ENCODE measurements at regions not wholly inside any gene's neighbourhood (a gene's known extent, or its start where the extent isn't known, plus 50 kb on each side); places are given as distances from the start of the nearest gene placed in this dataset.
A peak's percentile ranks its signal among the peaks of the same experiment; 100 is the strongest.

- no peaks in the 10 kb centered on the region for H3K36me3 ChIP-seq
Measured at GRCh38 chr9:118918180-118918579, 451.1 kb downstream of the BRINP1 start.

DNA sequence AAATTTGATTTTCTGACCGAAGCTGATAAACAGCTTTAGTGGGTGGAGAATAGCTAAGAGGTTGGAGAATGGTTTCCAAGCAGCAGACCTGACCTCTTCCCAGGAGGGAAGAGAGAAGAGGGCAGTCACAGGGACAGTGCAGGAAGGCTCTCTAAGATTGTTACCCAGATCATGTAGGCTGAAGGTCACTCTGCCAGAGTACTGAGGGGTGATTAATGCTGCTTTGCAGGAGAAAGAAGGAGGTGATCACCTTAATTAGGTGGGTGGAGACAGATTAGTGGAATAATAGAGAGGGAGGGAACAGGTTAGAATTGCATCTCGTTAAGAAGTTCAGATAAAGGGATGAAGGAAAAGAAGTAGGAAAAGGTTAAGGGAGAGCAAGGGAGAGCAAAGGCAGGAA is 440.5 kb downstream of the BRINP1 start:
- H3K9me3 ChIP-seq, result no peaks in the 10 kb centered on the region
- no peaks in the 10 kb centered on the region for H3K36me3 ChIP-seq
- H3K27me3 ChIP-seq, result no peaks in the 10 kb centered on the region
- no peak overlapping the region for H3K4me3 ChIP-seq
- DNase-seq, result no peak

More at GRCh38 chr9:118918180-118918579, 451.1 kb downstream of the BRINP1 start:
- H3K4me3 ChIP-seq, result no peak overlapping the region
- no peaks in the 10 kb centered on the region for H3K27me3 ChIP-seq
- no peak for DNase-seq
- H3K9me3 ChIP-seq, result peaks cover 1% of the 10 kb centered on the region

DNA sequence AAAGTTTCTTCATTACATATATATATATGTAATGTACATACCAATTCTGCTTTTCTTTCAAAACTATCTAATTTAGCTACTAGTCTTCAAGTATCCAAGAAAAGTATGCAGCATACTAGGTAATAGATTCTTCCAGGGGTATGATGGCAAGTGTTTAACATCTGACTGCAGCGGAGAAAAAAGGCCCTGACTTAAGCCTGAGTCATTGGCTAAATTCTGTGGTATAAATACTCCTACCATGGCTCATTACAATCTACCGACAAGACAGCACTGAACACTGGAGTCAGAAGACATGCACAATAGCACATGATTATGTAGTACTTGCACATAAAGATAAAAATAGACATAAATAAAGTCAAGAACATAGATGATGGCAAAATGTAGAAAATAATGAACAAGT is 439.9 kb downstream of the BRINP1 start:
- no peaks in the 10 kb centered on the region for H3K27me3 ChIP-seq
- peak; percentile 32 for DNase-seq
- H3K4me3 ChIP-seq, result no peak overlapping the region
- no peaks in the 10 kb centered on the region for H3K9me3 ChIP-seq
- no peaks in the 10 kb centered on the region for H3K36me3 ChIP-seq

DNA sequence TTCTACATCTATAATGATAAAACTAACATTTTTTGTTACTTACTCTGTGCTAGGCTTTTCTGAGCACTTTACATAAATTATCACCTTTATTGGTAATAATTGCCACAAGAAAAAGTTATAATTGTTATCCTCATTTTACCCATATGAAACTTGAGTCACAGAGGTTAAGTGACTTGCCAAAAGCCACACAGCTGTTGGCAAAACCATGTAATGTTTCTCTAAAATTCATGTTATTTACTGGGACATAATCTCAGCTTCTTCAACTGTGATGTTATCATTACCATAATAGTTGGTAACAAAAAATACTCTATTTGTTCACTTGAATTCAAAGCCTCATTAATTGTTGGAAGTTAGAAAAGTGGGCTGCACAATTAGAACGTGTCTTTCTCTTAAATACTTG is 437.3 kb downstream of the BRINP1 start:
- H3K9me3 ChIP-seq, result no peaks in the 10 kb centered on the region

GRCh38 chr9:118938581-118938980 is 430.7 kb downstream of the BRINP1 start:
- H3K27me3 ChIP-seq, result no peaks in the 10 kb centered on the region
- DNase-seq, result no peak
- H3K36me3 ChIP-seq, result no peaks in the 10 kb centered on the region
- H3K4me3 ChIP-seq, result no peak overlapping the region
- no peaks in the 10 kb centered on the region for H3K9me3 ChIP-seq

More for the DNA sequence above, 437.3 kb downstream of the BRINP1 start:
- no peaks in the 10 kb centered on the region for H3K27me3 ChIP-seq
- no peaks in the 10 kb centered on the region for H3K36me3 ChIP-seq
- H3K4me3 ChIP-seq, result no peak overlapping the region
- no peak for DNase-seq

DNA sequence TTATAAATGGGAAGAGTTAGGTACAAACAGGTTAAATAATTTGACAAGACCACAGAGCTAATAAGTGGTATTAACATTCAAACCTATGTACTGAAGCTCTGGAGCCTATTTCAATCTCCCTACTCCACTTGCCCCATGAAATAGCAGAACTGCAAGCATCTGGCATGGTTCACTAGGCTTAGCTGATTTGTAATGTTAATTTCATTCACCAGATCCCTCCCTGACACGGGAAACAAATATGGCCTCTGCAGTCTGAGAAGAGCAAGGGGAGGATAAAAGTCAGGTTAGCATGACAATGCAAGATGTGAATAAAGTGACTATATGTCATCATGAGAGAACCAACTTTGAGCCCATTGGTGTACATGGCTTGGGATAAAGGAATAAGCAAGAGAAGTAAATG is 428.8 kb downstream of the BRINP1 start:
- H3K9me3 ChIP-seq, result no peaks in the 10 kb centered on the region
- no peak overlapping the region for H3K4me3 ChIP-seq
- no peak for DNase-seq

DNA sequence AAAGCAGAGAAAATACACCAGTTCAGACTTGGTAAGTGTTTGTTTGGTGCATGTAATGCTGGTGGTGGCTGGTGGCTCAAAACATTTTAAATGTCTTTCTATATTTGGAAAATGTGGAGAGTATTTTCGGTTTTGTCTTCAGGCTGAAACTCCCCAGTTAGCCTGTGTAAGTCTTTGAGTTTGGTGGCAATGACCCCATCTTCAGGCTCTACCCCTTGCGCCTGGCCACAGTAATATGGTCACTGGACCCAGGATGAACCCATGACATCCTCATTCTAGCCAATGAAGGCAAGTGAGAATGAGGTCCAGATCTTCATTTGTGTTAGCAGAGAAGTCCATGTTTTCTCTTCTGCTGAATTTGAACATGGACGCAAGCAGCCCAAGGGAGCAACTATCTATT is 422.6 kb downstream of the BRINP1 start:
- Histone ChIP-seq H3K36me3 (no peaks in the 10 kb centered on the region), H3K27me3 (no peaks in the 10 kb centered on the region), H3K9me3 (no peaks in the 10 kb centered on the region), H3K4me3 (no peak overlapping the region)
- no peak for DNase-seq

More for the DNA sequence above, 428.8 kb downstream of the BRINP1 start:
- no peaks in the 10 kb centered on the region for H3K27me3 ChIP-seq
- no peaks in the 10 kb centered on the region for H3K36me3 ChIP-seq

- Histone ChIP-seq H3K4me3 (no peak overlapping the region), H3K27me3 (no peaks in the 10 kb centered on the region), H3K36me3 (no peaks in the 10 kb centered on the region), H3K9me3 (no peaks in the 10 kb centered on the region)
- DNase-seq, result no peak
Measured at GRCh38 chr9:118954857-118955256, 414.4 kb downstream of the BRINP1 start.

- no peak for DNase-seq
- H3K4me3 ChIP-seq, result no peak overlapping the region
Measured at GRCh38 chr9:118957585-118957984, 411.6 kb downstream of the BRINP1 start.

GRCh38 chr9:118959366-118959765 is 409.9 kb downstream of the BRINP1 start:
- no peaks in the 10 kb centered on the region for H3K9me3 ChIP-seq
- DNase-seq, result no peak
- no peak overlapping the region for H3K4me3 ChIP-seq
- no peaks in the 10 kb centered on the region for H3K36me3 ChIP-seq
- no peaks in the 10 kb centered on the region for H3K27me3 ChIP-seq

More at GRCh38 chr9:118957585-118957984, 411.6 kb downstream of the BRINP1 start:
- Histone ChIP-seq H3K36me3 (no peaks in the 10 kb centered on the region), H3K27me3 (no peaks in the 10 kb centered on the region), H3K9me3 (no peaks in the 10 kb centered on the region)

DNA sequence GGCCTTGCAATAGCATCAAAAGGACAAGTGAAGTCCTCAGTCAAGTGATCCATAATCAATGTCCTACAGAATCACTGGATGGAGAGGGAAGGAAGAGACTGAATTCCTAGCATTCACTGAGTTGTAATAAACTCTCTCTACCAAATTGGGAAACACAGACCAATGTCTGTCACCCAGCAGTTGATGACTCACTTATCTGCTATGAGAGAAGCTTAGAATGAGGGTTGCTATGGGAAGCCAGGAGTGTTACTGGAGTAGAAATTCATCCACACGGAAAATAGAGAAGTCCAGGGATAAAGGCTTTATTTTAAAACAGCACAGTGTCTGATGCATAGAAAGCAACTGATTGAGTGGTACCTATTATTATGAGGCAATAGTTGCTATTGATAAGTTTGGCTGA is 407.4 kb downstream of the BRINP1 start:
- no peaks in the 10 kb centered on the region for H3K27me3 ChIP-seq
- H3K4me3 ChIP-seq, result no peak overlapping the region
- H3K36me3 ChIP-seq, result no peaks in the 10 kb centered on the region
- no peaks in the 10 kb centered on the region for H3K9me3 ChIP-seq
- DNase-seq, result peak; percentile 8

GRCh38 chr9:118962426-118962825 is 406.8 kb downstream of the BRINP1 start:
- no peak for DNase-seq
- no peaks in the 10 kb centered on the region for H3K9me3 ChIP-seq
- no peaks in the 10 kb centered on the region for H3K27me3 ChIP-seq
- H3K36me3 ChIP-seq, result no peaks in the 10 kb centered on the region
- H3K4me3 ChIP-seq, result no peak overlapping the region

DNA sequence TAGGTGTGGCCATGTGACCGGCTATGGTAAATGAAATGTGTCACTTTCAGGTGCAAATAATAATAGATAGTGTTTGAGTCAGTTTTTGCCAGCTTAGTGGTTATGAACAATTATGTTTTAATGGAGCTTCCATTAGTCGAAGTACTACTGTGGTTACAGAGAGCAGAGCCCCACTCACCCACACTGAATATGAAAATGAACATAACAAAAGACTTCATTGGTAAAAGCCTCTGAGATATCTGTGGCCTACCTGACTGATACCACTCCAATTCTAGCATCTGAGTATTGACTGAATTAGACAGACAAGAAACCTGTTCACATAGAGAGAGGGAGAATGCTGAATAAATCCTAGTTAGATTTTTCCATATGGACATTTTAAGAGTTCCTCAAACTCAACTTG is 405.6 kb downstream of the BRINP1 start:
- Histone ChIP-seq H3K4me3 (no peak overlapping the region), H3K9me3 (no peaks in the 10 kb centered on the region), H3K36me3 (no peaks in the 10 kb centered on the region), H3K27me3 (no peaks in the 10 kb centered on the region)
- no peak for DNase-seq

DNA sequence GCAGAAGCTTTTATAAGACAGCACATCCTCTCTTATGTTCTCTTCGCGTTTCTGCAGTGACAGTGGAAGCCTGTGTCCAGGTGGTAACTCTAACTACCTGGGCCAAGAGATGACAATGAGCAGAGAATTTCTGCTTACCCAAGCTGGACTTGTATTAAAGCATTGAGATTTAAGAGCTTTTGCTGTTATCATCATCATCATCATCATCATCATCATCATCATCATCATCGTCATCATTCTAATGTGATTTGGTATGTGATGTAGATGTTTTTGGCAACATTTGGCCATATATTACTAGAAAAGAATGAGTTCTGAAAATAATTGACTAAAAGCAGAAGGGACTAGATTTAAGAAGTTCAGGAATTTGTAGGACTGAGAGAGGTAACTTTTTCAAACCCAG is 401.3 kb downstream of the BRINP1 start:
- H3K36me3 ChIP-seq, result no peaks in the 10 kb centered on the region
- no peak overlapping the region for H3K4me3 ChIP-seq
- no peaks in the 10 kb centered on the region for H3K27me3 ChIP-seq
- H3K9me3 ChIP-seq, result no peaks in the 10 kb centered on the region
- DNase-seq, result no peak

GRCh38 chr9:118975736-118976135 is 393.5 kb downstream of the BRINP1 start:
- Histone ChIP-seq H3K4me3 (no peak overlapping the region), H3K27me3 (no peaks in the 10 kb centered on the region), H3K9me3 (no peaks in the 10 kb centered on the region), H3K36me3 (no peaks in the 10 kb centered on the region)
- DNase-seq, result no peak

DNA sequence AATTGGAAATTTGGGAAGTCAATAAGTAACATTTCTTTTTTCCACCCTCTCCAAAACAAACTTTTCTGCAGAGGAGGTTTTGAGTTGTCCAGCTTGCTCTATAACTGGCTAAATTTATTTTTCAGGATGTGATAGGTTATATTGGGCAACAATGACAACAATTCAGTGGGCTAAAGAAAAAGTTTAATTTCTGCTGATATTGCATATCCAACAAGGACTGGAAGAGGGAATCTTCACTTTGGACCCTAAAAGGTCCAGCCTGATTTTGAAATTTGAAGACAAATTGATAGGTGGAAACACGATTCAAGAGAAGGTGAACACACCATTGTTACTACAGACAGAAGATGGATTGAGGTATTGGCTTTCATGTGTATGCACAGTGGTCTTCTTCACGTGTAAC is 393.1 kb downstream of the BRINP1 start:
- Histone ChIP-seq H3K9me3 (no peaks in the 10 kb centered on the region), H3K4me3 (no peak overlapping the region), H3K36me3 (no peaks in the 10 kb centered on the region), H3K27me3 (no peaks in the 10 kb centered on the region)
- DNase-seq, result no peak

- H3K36me3 ChIP-seq, result no peaks in the 10 kb centered on the region
- H3K9me3 ChIP-seq, result no peaks in the 10 kb centered on the region
- no peak overlapping the region for H3K4me3 ChIP-seq
- no peaks in the 10 kb centered on the region for H3K27me3 ChIP-seq
- DNase-seq, result no peak
Measured at GRCh38 chr9:118984607-118985006, 384.6 kb downstream of the BRINP1 start.

DNA sequence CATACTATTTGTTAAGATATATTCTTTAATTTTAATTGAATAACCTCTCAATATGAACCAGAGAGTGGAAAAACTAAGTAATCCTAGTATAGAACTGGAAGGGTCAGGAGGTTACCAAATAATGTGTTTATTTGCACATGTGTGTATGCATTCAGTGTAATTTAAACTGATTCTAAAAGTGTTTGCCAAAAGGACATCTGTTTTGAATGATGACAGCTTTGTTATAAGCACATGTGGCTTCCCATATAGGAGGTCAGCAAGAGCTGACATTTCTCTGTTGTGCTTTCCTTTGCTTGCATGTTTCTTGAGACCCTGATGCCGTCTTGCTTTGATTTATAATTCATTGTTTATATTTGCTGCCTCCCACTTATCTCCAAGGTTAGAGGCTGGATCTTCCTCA is 383.4 kb downstream of the BRINP1 start:
- Histone ChIP-seq H3K9me3 (no peaks in the 10 kb centered on the region), H3K27me3 (no peaks in the 10 kb centered on the region), H3K4me3 (no peak overlapping the region), H3K36me3 (no peaks in the 10 kb centered on the region)
- DNase-seq, result no peak

- no peak for DNase-seq
- H3K36me3 ChIP-seq, result no peaks in the 10 kb centered on the region
- no peaks in the 10 kb centered on the region for H3K9me3 ChIP-seq
- no peaks in the 10 kb centered on the region for H3K27me3 ChIP-seq
- H3K4me3 ChIP-seq, result no peak overlapping the region
Measured at GRCh38 chr9:118987167-118987566, 382.1 kb downstream of the BRINP1 start.
